Forelimb muscle (tissue), 1 donor: ENCODE measurements at regions not wholly inside any gene's neighbourhood (a gene's known extent, or its start where the extent isn't known, plus 50 kb on each side); places are given as distances from the start of the nearest gene placed in this dataset.

Experiments used
- DNase-seq: peaks from one replicate; pipeline ENCODE4 v3.0.0-alpha.2; 2013; ENCODE audit warnings: low read depth

GRCh38 chr6:157755746-157756411 lies 67.2 kb upstream of the SNX9 start:
- no peak for DNase-seq

DNA sequence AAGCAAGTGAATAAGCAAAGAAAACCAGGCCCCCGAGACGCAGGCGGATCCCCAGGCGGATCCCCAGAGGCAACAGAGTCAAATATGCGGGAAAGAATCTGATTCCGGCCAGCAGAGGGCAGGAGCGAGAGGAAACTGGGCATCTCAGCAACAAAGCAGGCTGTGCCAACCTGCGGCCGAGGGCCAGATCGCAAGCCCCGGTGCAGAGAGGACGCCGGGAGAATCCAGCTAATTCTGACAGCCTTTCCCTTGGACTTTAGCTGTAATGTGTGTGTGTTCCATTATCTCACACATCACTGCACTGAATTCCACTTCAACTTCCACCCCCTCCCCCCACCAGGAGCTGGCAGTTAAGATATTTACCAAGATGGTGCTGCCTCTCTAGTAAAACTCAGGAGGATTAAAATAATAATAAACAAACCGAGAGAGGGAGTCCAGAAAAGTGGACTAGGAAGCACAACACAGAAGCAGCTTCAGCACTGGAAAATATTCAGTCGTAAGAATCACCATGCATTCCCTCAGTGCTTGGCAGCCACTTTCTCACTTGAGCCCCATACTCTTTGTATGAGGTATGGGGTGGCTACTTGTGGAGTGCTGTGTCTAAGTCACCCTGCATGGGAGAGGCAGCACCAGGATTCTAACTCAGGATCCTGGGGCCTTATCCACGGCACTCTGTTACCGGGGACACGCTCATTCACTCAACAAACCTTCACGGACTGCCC lies 66.2 kb upstream of the SNX9 start:
- no peak for DNase-seq

DNA sequence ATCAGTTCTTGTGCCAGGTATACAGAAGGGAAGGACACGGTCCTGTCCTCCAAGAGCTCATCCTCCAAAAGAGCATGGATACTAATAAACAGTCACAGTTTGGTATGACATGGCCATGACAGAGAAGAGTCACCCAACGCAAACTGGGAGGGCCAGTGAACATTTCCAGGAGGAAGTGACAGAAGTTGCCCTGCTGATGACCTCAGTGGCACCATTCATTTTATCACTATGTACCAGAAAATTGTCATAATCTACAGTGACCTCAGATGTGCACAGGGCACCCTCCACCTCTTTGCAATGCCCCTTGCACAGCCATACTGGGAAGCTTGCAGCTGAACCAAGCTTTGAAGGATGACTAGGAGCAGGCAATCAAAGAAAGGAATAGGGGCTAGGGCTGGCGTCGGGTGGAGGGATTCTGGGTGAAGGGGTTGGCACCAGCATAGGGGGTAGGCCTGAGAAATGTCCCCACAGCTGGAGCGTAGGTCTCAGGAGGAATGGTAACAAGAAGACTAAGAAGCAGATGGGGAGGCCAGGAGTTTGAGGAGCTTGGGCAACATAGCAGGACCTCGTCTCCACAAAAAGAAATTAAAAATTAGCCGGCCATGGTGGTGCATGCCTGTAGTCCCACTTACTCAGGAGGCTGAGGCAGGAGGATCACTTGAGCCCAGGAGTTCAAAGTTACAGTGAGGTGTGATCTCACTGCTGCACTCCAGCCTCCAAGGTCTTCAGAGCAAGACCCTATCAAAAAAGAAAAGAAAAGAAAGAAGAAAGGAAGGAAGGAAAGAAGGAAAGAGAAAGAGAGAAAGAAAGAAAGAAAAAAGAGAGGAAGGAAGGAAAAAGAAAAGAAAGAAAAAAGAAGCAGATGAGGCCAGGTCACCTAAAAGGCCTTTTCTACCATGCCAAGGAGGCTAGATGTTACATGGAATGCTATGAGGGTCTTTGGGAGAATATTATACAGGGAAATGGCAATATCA lies 65.3 kb upstream of the SNX9 start:
- DNase-seq = no peak

DNA sequence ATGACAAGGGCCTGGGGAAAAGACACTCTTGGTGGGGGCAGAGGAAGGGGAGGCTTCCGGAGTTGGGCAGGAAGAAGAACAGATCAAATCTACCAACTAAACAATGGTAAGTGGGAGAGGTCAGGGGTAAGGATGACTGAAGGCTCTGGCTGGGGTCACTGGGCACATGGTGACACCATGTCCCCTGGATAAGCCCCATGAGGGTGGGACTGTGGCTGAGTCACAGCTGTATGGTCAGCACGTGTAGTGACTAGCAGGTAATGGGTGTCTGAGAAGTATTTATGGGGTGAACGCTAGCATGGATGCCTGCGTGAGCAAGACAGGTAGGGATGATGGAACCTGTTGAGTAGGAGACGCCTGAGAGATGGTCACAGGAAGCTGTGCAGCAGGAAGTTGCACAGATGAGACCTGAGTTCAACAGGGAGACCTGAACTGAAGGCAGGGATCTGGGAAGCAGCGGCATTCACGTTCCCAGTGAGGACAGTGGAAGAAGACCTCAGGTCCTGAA lies 64.5 kb upstream of the SNX9 start:
- DNase-seq = no peak

GRCh38 chr6:157759028-157759427 lies 64.0 kb upstream of the SNX9 start:
- DNase-seq = no peak

DNA sequence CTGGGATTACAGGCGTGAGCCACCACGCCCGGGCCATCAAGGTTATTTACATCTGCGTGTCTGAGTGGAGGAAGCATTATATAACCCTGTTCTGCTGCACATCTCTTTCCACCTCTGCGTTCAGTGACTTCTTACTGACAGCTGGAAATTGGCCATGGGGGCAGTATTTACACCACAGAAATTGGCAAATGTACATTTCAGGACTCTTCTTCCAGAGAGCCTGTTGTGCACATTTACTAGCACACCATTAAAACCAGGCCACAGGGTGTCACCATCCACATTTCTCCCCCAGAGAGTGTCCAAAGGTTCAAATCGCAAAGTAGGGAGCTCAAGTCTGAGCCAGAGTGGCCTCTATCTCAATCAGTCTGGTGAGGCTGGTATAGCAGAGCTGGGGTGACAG lies 62.9 kb upstream of the SNX9 start:
- DNase-seq = no peak

DNA sequence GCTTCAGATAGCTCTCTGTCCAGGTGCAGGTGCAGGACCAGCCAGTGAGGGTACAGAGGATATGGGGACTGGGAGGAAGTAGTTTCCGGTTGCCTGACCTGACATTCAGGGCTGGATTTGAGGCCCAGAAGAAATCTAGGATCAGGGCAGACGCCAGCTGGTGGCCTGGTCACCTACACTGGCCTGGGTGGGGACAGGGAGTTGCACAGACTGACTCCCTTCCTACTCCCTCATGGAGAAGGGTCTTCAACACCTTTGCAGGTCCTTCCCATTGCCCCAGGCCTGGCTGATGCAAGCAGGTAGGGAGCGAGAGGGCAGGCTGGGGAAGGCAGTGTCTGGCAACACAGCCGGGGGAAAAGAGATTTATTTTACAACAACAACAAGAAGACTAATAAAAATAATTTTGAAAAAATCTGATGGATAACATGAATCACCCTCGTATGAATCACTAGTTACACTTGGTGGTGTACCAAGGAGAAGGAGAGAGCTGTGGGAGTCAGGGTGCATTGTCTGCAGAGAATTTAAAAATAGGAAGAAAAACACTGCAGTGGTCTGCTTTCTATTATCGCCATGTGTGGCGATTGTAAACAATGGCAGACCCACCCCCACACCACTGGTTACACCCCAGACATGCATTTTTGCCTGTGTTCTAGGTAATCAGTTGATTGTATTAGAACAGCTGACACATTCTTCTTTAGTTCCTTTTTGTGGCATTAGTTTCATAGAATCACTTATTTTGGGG lies 62.3 kb upstream of the SNX9 start:
- DNase-seq = no peak

- no peak for DNase-seq
Measured at GRCh38 chr6:157761331-157761921, 61.6 kb upstream of the SNX9 start.

GRCh38 chr6:157761926-157762325 lies 61.1 kb upstream of the SNX9 start:
- DNase-seq = no peak

- no peak for DNase-seq
Measured at GRCh38 chr6:157762636-157763035, 60.4 kb upstream of the SNX9 start.

DNA sequence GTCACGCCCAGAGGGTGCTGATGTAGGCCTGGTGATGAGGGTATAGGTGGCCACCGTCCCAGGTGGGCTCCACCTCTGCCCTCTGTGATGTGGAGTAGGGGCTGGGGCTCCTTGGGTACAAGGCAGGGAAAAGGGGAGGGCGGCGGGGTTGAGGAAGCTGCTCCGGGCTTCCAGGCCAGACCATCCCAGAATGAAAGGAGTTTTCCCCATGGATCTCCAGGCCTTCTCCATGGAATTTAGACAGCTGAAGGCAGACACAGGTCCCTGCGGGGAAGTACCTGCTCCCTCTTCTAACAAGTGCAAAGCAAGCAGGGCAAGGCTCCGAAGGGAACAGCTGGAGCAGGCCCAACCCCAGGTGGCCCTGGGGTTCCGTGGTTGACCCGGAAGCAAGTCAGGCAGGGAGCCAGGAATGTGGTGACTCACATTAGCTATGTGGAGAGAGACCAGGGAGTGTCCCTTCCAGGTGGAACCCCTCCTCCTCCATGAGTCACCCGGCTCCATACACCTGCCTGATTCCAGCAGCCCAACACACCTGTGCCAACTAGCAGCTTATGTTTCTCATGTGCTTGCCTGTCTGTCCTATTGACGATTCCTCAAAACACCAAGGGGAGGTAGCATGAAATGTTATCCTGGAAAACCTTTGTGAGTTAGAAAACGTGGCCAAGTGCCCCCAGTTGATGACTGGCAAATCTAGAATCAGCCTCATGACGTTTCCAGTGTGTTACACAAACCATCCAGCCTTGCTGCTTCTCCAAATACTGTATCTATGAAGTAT lies 59.7 kb upstream of the SNX9 start:
- no peak for DNase-seq

- DNase-seq = no peak
Measured at GRCh38 chr6:157763904-157764177, 59.2 kb upstream of the SNX9 start.

- peak; percentile 48 for DNase-seq
Measured at GRCh38 chr6:157764178-157765068, 58.6 kb upstream of the SNX9 start.

DNA sequence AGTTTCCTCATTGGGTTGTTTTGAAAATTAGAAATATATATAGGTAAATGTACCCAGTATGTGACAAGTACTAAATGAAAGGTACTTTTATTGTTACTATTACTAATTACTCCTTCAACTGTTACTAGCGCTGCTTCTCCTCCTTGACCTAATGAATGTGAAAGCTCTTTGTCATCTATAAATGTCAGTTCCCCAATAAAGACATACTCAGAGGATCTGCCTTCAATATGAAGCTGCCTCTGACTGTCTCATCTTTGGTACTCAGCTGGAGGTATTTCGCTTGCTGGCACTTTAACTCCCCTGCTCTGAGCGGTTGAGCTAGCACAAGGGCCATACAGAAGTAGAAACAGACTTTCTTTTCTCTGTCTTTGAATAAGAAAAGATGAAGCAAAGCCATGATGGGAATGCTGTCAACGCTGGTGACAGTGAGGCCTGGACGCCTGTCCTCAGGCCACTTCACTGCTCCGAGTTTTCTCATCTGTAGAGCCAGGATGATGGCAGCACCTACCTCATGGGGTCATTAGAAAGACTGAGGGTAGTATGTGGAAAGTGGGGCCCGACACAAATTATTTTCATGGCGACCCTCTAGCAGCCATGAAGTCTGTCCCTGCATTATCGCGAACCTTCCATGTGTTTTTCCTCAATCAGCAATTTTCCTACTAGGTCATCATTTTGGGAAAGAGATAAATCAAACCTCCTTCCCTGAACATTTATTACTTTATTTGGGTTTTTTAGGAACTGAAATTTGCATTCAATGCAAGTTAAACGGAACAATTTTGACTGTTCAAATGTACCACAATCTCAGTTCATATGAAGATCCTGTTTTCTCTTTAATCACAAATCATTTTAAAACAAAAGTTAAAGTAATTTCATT lies 55.9 kb upstream of the SNX9 start:
- DNase-seq = no peak

GRCh38 chr6:157767775-157768156 lies 55.3 kb upstream of the SNX9 start:
- no peak for DNase-seq

DNA sequence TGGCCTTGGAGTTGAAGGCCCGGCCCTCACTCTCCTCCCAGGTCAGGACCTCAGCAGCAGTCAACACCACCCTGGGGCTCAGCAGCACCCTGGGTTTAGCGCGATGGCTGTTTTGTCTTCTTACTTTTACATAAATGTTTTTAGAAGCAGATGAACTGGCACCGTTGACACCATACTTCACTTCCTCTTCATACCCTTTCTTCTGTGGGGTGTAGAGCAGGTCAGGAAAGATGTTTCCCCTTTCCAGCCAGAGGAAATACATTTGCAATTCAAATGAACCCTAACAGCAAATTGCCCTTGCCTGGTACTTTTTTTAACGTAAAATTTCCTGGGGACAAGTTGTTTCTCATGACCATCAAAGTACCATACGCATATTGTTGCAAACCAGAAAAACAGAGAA lies 54.7 kb upstream of the SNX9 start:
- no peak for DNase-seq

GRCh38 chr6:157768863-157769551 lies 54.0 kb upstream of the SNX9 start:
- no peak for DNase-seq
